Esophagus muscularis mucosa (tissue), 4 donors: ENCODE measurements at regions not wholly inside any gene's neighbourhood (a gene's known extent, or its start where the extent isn't known, plus 50 kb on each side); places are given as distances from the start of the nearest gene placed in this dataset.

Experiments
- CTCF ChIP-seq, 3 experiments: fragments of 200-600 bp in 2 of 3; fragments of 450-650 bp in 1 of 3; sonication (generic) in 2 of 3; IDR thresholded peaks; one replicate each; pipeline ENCODE4 v1.5.1; 2017 to 2019; ENCODE audit warnings: antibody characterized with exemption in 3 of 3, mild to moderate bottlenecking in 2 of 3, moderate library complexity in 1 of 3
- EP300 ChIP-seq: sonication (generic); formaldehyde crosslinking; IDR thresholded peaks from one replicate; pipeline ENCODE4 v1.6.1; 2017; ENCODE audit warnings: antibody characterized with exemption
- POLR2A ChIP-seq: fragments of 450-650 bp; IDR thresholded peaks from one replicate; pipeline ENCODE4 v1.6.1; 2017; ENCODE audit warnings: antibody characterized with exemption, moderate library complexity, mild to moderate bottlenecking, low read depth

- TF ChIP-seq POLR2A: no peak
- TF ChIP-seq CTCF (IDR thresholded peaks at IDR 0.05): no peak
- no peak for TF ChIP-seq EP300
Measured at GRCh38 chr10:130790339-130790738, 521.2 kb downstream of the TCERG1L start.
